Transverse colon (tissue), 4 donors: ENCODE measurements at regions not wholly inside any gene's neighbourhood (a gene's known extent, or its start where the extent isn't known, plus 50 kb on each side); places are given as distances from the start of the nearest gene placed in this dataset.

Experiments used
- DNase-seq: peaks from one replicate; pipeline ENCODE4 v3.0.0-alpha.2; 2019
- H3K27ac ChIP-seq, 4 donors: fragments of 200-600 bp; sonication (generic); 2 replicates each; pipeline ENCODE4 v1.5.1; 2016 to 2018; ENCODE audit warnings: inconsistent platforms in 4 of 4
- H3K27me3 ChIP-seq: fragments of 200-600 bp; sonication (generic); 2 replicates; pipeline ENCODE4 v1.5.1; 2017; ENCODE audit warnings: inconsistent platforms
- H3K36me3 ChIP-seq, 4 donors: fragments of 200-600 bp; sonication (generic); 2 replicates each; pipeline ENCODE4 v1.5.1; 2017 to 2019; ENCODE audit warnings: inconsistent platforms in 4 of 4
- H3K4me1 ChIP-seq, 4 donors: fragments of 200-600 bp; sonication (generic); 2 replicates each; pipeline ENCODE4 v1.5.1; 2017 to 2020; ENCODE audit warnings: inconsistent platforms in 4 of 4
- H3K4me3 ChIP-seq, 4 donors: fragments of 200-600 bp; sonication (generic); 1 replicate in 1 of 4; 2 replicates in 3 of 4; pipeline versions ENCODE4 v1.5.1 to v1.6.1; 2017 to 2019; ENCODE audit warnings: inconsistent platforms in 4 of 4
- H3K9me3 ChIP-seq, 2 donors: fragments of 200-600 bp; sonication (generic); 2 replicates each; pipeline ENCODE4 v1.5.1; 2017 to 2019; ENCODE audit warnings: inconsistent platforms in 2 of 2
- CTCF ChIP-seq, 5 experiments: fragments of 200-600 bp in 3 of 5; fragments of 450-650 bp in 2 of 5; sonication (generic) in 3 of 5; IDR thresholded peaks; 1 replicate in 2 of 5; 2 replicates in 3 of 5; pipeline ENCODE4 v1.5.1; 2016 to 2017; ENCODE audit warnings: antibody characterized with exemption in 5 of 5, inconsistent platforms in 3 of 5, mild to moderate bottlenecking in 2 of 5, moderate library complexity in 1 of 5
- EP300 ChIP-seq: sonication (generic); formaldehyde crosslinking; IDR thresholded peaks from one replicate; pipeline ENCODE4 v1.6.1; 2017; ENCODE audit warnings: antibody characterized with exemption, low read depth
- POLR2A ChIP-seq: fragments of 450-650 bp; IDR thresholded peaks from one replicate; pipeline ENCODE4 v1.6.1; 2016; ENCODE audit warnings: antibody characterized with exemption, mild to moderate bottlenecking, moderate library complexity
- POLR2AphosphoS5 ChIP-seq, 3 donors: sonication (generic); formaldehyde crosslinking; IDR thresholded peaks; one replicate each; pipeline ENCODE4 v1.6.1; 2016; ENCODE audit warnings: antibody characterized with exemption in 3 of 3
- WGBS, 2 donors: methylation state at CpG; one replicate each; pipeline ENCODE4 v1.1.5; 2018; ENCODE audit warnings: low coverage in 1 of 2; 5-methylcytosine and 5-hydroxymethylcytosine counted together
- in situ Hi-C, 4 donors: fragments of 200-750 bp; cut with MboI; loops; one replicate each; pipeline versions ENCODE4 v1.15.0 to v1.15.1; 2017; ENCODE audit warnings: low sequenced_read_pairs in 3 of 4, low pct_ligation_motif_present in 1 of 4, low pct_unique_long_range_greater_than_20kb in 1 of 4
- intact Hi-C: fragments of 100-400 bp; cut with DNase I; formaldehyde crosslinking; loops from one replicate; pipeline ENCODE4 v1.15.1; 2023; ENCODE audit warnings: low total_unique reads

- Histone ChIP-seq H3K27ac (no peak overlapping the region), H3K4me1 (peaks cover 0 to 6% (median 0%) of the 10 kb centered on the region in 4 donors), H3K4me3 (no peak overlapping the region), H3K9me3 (no peaks in the 10 kb centered on the region), H3K36me3 (no peaks in the 10 kb centered on the region), H3K27me3 (no peaks in the 10 kb centered on the region)
- DNase-seq = no peak
- WGBS, 2 donors = 88 to 100% methylated on average over 3 to 6 of the region's 6 CpGs
- no peak for TF ChIP-seq POLR2AphosphoS5 (IDR thresholded peaks at IDR 0.05)
- intact Hi-C loops = no loop called here
- in situ Hi-C loops = no loop called here
These were observed 282.8 kb downstream of the ARHGAP12 start for GRCh38 chr10:31645786-31646185.

GRCh38 chr10:31644931-31645633, 283.5 kb downstream of the ARHGAP12 start:
- no peaks in the 10 kb centered on the region for H3K9me3 ChIP-seq
- no peak overlapping the region for H3K27ac ChIP-seq
- no peaks in the 10 kb centered on the region for H3K27me3 ChIP-seq
- H3K36me3 ChIP-seq = no peaks in the 10 kb centered on the region
- peaks cover 0 to 6% (median 0%) of the 10 kb centered on the region in 4 donors for H3K4me1 ChIP-seq
- intact Hi-C loops = no loop called here
- in situ Hi-C loops = no loop called here
- TF ChIP-seq EP300 (no peak), POLR2AphosphoS5 (IDR thresholded peaks at IDR 0.05) (no peak)
- no peak for DNase-seq
- no peak overlapping the region for H3K4me3 ChIP-seq
- WGBS, 2 donors = 82 to 84% methylated on average over 4 of the region's 4 CpGs

- Histone ChIP-seq H3K36me3 (no peaks in the 10 kb centered on the region), H3K4me1 (no peaks in the 10 kb centered on the region), H3K4me3 (no peak overlapping the region), H3K27ac (no peak overlapping the region), H3K9me3 (no peaks in the 10 kb centered on the region), H3K27me3 (no peaks in the 10 kb centered on the region)
- no peak for TF ChIP-seq POLR2AphosphoS5 (IDR thresholded peaks at IDR 0.05)
- TF ChIP-seq EP300 = no peak
- no peak for TF ChIP-seq CTCF (IDR thresholded peaks at IDR 0.05)
- no peak for TF ChIP-seq POLR2A
- intact Hi-C loops (loop anchor here (1.0 kb wide), 1 partner anchor 23 kb away; no protein-coding TSS in a partner anchor), in situ Hi-C loops (no loop called here)
- WGBS, 2 donors = 84 to 91% methylated on average over 1 of the region's 1 CpG
- DNase-seq = no peak
These were observed 286.4 kb downstream of the ARHGAP12 start for GRCh38 chr10:31642281-31642680.

- Histone ChIP-seq H3K36me3 (no peaks in the 10 kb centered on the region), H3K9me3 (no peaks in the 10 kb centered on the region), H3K4me1 (no peaks in the 10 kb centered on the region), H3K4me3 (no peak overlapping the region), H3K27ac (no peak overlapping the region), H3K27me3 (no peaks in the 10 kb centered on the region)
- 41 to 43% methylated on average over 2 of the region's 2 CpGs for WGBS, 2 donors
- intact Hi-C loops = no loop called here
- no peak for DNase-seq
- in situ Hi-C loops = no loop called here
- TF ChIP-seq CTCF (IDR thresholded peaks at IDR 0.05) = no peak
- no peak for TF ChIP-seq EP300
- no peak for TF ChIP-seq POLR2A
- TF ChIP-seq POLR2AphosphoS5 (IDR thresholded peaks at IDR 0.05) = no peak
These were observed 293.1 kb downstream of the ARHGAP12 start for GRCh38 chr10:31635415-31636065.

- H3K27ac ChIP-seq = no peak overlapping the region
- H3K4me1 ChIP-seq = no peaks in the 10 kb centered on the region
- no peaks in the 10 kb centered on the region for H3K27me3 ChIP-seq
- in situ Hi-C loops = no loop called here
- TF ChIP-seq POLR2A (no peak), POLR2AphosphoS5 (IDR thresholded peaks at IDR 0.05) (no peak), EP300 (no peak), CTCF (IDR thresholded peaks at IDR 0.05) (no peak)
- intact Hi-C loops = no loop called here
- 56 to 86% methylated on average over 1 of the region's 1 CpG for WGBS, 2 donors
- no peaks in the 10 kb centered on the region for H3K9me3 ChIP-seq
- no peak for DNase-seq
- no peaks in the 10 kb centered on the region for H3K36me3 ChIP-seq
- no peak overlapping the region for H3K4me3 ChIP-seq
These were observed 293.6 kb downstream of the ARHGAP12 start for GRCh38 chr10:31635009-31635408.
